ENCODE measurements at regions not wholly inside any gene's neighbourhood (a gene's known extent, or its start where the extent isn't known, plus 50 kb on each side); places are given as distances from the start of the nearest gene placed in this dataset.
"Not testable (repeated sequence)": the region's sequence is repeated elsewhere in the genome, so short reads cannot be mapped to it uniquely, and the experiment has no call there.

DNA sequence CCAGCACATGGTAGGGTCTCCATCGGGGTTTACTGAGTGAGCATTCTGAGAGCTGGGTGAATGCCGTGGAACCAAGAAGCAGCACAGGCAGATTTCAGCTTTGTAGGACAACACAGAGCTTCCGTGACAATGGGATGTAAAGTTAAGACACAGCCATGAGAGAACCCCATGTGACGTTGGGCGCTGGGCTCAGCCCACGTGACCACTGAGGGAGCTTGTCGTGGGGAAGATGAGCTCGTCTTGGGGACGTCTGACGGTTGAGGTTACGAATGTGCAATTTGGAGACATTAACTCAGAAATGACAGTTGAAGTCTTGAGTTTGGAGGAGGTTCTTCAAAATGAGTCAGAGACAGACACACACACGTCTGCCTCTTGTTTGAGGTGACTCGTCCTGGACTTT is 51.5 kb upstream of the MUC20 start:
- not testable (repeated sequence) for DNase-seq

DNA sequence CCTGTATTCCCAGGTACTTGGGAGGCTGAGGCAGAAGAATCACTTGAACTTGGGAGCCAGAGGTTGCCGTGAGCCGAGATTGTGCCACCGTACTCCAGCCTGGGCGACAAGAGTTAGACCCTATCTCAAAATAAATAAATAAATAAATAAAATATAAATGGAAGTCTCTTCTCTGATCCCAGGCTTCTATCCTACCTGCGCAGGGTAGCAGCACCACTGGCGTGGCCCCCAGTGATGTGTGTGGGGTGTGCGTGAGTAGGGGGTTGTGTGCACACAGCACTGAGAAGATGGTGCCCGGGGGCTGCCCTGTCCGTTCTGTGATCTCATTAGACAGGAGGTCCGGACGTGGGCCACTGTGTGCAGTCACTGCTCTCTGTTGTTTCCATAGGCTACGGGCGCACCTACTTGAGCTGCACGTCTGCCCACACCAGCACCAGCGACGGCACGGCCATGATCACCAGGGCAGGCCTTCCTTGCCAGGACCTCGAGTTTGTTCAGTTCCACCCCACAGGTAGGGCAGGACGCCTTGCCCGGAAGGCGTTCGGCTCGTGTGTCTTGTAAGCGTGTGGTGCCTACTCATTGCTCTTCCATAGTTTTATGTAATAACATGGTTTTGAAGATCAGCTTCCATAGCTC is 52.5 kb upstream of the MUC20 start:
- DNase-seq = not testable (repeated sequence)

DNA sequence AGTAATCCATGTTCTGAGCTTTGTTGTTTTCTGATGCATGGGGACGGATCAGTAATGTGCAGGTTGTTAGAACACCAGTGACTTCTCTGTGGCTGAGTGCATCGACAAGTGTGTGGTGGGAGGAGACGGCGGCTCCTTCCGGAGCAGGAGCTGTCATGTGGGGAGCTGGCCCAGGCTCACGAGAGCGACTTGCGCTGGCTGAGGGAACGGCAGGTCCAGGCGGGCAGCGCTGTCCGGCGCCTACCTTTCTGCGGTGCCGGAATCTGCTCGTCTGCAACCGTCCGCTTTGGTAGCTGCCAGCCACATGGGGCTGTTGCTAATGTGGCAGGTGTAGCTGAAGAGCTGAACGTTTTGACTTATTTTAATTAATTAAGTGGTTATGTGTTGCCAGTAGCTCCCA is 55.5 kb upstream of the MUC20 start:
- DNase-seq = not testable (repeated sequence)

DNA sequence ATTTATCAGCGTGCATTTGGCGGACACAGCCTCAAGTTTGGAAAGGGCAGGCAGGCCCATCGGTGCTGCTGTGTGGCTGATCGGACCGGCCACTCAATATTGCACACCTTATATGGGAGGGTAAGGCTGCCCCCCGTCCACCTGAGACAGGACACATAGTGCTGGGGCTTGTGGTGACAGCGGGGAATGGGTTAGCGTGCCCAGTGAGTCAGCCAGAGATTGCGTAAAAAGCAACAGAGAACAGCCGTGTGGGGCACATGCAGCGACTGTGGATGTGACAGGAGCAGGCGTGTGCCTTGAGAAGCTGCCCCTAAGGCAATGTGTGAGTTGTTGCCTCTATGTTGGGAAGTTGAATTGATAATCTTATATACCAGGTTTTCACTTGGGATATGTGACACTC is 56.6 kb upstream of the MUC20 start:
- DNase-seq = not testable (repeated sequence)

DNA sequence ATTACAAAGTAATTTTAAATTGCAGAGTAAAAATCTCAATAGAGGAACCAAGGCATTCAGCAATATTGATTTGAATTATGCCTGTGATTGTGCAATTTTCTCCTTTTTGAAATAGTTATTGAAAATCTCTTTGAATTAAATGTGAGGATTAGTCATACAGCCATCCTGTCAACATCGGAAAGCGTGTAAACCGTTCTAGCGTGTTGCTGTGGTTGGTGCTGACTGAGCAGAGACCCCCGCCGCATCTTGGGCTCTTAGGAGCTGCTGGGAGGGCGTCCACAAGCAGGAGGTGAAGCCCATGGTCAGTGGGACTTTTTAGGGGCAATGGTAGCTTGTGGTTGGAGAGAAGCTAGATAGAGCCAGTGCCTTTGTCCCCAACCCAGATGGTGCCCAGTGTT is 61.6 kb upstream of the MUC20 start:
- DNase-seq = not testable (repeated sequence)

DNA sequence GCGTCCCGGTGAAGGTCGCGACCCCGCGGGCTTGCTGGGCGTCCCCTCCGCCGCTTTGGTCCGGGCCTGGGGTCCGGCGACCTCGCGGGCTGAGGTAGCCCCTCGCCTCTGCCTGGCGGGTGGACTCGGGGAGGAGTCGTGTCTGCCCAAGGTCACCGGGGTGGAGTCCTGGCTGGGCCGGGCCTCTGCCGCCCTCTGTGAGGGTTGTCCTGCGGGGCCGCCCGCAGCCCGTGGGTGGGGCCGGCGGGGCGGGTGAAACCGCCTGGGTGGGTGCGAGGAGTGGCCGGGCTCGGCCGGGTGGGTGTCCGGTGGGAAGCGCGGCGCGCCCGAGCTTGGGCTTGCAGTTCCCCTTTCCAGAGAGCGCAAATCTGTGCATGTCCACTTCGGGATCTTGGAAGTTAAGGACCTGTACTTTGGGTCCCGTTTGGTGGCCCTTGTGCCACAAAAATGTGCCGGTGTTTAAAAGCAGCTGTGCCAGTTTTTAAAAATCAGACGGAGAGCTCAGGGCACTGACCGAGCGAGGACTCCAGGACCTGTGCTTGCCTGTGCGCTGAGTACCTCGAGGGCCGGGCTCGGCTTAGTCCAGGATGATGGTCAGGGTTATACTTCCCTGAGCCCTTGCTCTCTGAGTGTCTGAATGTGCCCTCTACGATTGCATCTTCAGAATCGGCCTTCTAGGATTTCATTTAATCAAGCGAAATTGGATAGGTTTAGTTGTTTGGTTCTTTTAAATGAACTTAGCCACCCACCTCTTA is 62.2 kb upstream of the MUC20 start:
- DNase-seq = not testable (repeated sequence)

DNA sequence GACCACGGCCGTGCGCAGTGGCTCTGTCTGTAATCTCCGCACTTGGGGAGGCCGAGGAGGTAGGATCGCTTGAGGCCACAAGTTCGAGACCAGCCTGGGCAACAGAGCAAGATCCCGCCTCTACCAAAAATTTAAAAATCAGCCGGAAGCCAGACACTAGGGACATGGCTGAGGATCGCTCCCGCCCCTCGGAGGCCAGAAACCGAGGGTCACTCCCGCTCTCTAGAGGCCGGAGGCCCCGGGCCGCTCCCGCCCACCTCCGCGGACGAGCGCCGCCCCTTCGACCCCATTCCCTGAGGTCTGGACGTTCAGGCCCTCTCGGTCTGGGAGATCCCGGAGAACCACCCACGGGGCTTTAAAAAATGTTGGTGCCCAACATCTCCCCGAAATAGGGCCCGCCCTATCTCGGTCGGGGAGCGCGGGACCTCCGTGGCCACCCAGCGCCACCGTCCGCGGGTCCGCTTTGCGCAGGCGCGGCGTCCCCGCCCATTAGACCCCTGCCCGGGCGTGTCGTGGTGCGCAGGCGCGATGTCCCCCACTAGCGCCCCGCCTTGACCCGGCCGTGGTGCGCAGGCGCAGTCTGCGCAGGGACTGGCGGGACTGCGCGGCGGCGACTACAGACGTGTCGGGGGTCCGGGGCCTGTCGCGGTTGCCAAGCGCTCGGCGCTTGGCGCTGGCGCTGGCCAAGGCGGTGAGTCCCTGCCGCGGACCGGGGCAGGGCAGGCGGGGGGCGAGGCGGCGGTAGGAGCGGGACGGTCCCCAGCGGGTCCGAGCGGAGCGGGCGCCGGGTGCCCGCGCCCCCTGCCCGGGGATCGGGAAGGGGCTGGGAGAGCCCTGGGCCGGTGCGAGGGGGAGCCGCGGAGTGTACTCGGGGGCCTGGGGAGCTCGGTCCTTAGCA is 63.1 kb upstream of the MUC20 start:
- peak; percentile 85 for DNase-seq

DNA sequence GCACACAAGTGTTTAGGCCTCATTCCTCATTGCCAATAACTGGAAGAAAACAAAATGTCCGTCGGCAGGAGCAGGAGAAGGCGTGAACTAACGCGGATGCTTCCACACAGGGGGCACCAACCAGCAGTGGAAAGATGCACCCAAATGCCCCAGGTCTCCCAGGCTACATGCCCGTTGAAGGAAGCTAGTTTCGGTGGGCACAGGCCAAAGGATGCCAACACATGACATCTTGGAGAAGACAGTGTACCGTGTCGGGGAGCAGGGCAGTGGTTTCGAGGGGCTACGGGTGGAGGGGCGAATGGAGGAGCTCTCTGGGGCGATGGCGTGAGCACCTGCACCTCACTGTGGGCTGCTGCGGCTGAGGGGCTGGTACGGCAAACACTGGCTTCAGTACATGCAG is 64.7 kb upstream of the MUC20 start:
- DNase-seq = not testable (repeated sequence)

DNA sequence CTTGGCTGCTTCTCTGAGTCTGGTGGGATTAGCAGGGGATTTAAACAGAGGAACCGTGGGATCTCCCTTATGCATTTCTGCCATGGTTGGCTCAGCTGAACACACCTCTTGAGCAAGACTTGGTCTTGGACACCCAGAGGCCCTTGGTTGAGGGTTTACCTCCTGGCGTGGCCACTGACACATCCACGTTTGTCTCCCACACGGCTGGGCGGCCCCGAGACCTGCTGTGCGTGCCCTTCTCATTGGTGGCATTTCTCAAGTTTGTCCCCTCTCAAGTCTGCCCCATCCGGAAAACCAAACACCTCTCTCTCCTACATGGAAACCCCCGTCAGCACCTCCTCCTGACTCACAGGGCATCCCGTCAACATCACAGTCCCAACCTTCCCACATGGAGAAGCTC is 66.0 kb upstream of the MUC20 start:
- DNase-seq = not testable (repeated sequence)

DNA sequence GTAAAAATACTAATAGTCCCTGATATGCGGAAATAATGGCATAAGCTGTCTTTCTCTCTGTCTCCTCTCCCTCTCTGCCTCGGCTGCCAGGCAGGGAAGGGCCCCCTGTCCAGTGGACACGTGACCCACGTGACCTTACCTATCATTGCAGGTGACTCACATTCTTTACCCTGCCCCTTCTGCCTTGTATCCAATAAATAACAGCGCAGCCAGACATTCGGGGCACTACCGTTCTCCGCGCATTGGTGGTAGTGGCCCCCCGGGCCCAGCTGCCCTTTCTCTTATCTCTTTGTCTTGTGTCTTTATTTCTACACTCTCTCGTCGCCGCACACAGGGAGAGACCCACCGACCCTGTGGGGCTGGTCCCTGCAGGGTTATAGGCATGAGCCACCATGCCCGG is 66.6 kb upstream of the MUC20 start:
- not testable (repeated sequence) for DNase-seq

DNA sequence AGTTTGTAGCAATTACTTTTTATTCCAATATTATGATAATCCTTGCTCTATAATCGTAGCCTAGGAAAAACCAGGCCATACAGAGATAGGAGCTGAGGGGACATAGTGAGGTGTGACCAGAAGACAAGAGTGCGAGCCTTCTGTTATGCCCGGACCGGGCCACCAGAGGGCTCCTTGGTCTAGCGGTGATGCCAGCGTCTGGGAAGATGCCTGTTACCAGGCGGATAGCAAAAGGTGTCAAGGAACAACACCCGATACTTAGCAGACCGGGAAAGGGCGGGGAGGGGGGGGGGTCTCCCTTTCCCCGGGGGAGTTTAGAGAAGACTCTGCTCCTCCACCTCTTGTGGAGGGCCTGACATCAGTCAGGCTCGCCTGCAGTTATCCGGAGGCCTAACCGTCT is 67.1 kb upstream of the MUC20 start:
- peak; percentile 50 for DNase-seq

DNA sequence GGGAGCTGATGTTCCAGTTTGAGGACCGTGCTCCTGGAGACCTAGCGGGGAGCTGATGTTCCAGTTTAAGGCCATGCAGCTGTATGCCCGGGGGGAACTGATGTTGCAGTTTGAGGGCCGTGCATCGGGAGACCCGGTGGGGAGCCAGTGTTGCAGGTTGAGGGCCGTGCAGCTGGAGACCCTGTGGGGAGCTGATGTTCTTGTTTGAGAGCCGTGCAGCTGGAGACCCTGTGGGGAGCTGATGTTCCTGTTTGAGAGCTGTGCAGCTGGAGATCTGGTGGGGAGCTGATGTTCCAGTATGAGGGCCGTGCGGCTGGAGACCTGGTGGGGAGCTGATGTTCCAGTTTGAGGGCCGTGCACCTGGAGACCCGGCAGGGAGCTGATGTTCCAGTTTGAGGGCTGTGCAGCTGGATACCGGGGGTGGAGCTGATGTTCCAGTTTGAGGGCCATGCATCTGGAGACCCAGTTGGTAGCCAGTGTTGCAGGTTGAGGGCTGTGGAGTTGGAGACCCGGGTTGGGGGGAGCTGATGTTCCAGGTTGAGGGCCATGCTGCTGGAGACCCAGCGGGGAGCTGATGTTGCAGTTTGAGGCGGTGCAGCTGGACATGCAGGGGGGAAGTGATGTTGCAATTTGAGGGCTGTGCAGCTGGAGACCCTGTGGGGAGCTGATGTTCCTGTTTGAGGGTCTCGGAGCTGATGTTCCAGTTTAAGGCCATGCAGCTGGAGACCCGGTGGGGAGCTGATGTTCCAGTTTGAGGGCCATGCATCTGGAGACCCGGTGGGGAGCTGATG is 64.4 kb upstream of the APOD start:
- DNase-seq = not testable (repeated sequence)

DNA sequence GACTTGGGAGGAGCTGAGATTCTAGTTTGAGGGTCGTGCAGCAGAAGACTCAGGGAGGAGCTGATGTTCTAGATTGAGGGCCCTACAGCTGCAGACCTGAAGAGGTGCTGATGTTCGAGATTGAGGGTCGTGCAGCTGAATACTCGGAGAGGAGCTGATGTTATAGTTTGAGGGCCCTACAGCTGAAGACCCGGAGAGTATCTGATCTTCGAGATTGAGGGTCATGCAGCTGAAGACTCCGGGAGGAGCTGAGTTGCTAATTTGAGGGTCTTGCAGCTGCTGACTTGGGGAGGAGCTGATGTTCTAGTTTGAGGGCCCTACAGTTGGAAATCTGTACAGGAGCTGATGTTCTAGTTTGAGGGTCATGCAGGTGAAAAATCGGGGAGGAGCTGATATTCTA is 62.1 kb upstream of the APOD start:
- DNase-seq = not testable (repeated sequence)

DNA sequence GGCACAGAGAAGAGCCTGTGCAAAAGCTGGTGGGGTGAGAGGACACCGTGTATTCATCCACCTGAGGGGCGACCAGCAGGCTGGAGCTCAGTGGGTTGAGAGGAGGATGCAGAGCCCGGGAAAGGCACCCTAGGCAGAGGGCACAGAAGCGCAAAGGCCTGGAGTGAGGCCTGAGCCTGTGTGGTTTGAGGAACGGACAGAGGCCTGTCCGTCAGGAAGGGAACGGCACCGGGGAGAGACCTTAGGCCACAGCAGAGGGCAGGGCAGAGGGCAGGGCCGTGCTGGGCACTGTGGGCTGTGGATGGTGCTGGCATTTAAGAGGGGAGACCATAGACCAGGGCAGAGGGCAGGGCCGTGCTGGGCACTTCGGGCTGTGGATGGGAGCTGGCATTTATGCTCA is 59.5 kb upstream of the APOD start:
- not testable (repeated sequence) for DNase-seq

DNA sequence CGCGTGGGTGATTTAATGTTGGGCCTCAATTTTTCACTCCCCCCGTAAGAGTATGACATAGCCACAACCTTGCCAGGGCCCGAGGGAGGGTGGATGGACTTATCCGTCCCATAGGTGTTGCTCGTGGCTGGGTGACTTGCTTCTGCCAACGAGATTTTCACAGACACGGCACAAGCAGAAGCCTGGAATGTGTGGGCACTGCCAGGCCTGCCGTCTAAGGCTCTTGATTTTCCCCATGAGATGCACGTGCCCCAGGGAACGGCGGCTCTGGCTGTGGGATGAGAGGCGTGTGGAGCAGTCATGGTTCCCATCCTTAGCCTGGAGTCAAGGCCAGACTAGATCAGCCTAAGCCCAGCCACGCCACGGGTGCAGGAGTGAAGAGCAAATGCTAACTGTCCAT is 58.6 kb upstream of the APOD start:
- DNase-seq = not testable (repeated sequence)

DNA sequence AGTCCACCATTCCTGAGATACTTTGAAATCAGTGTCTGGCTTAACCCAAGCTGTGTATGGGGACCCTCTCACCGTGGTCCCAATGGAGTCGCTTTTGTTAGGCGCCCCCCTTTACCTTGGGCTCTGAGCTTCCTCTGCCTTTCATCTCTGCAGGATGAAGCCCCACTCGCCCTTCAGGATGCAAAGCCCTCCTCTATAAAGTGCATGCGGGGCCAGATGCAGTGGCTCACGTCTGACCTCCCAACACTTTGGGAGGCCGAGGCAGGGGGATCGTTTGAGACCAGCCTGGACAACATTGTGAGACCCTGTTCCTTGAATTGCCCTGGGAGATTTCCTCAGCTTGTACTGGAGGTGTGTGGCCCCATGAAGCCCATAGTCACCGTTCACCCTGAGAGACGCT is 54.7 kb upstream of the APOD start:
- not testable (repeated sequence) for DNase-seq

DNA sequence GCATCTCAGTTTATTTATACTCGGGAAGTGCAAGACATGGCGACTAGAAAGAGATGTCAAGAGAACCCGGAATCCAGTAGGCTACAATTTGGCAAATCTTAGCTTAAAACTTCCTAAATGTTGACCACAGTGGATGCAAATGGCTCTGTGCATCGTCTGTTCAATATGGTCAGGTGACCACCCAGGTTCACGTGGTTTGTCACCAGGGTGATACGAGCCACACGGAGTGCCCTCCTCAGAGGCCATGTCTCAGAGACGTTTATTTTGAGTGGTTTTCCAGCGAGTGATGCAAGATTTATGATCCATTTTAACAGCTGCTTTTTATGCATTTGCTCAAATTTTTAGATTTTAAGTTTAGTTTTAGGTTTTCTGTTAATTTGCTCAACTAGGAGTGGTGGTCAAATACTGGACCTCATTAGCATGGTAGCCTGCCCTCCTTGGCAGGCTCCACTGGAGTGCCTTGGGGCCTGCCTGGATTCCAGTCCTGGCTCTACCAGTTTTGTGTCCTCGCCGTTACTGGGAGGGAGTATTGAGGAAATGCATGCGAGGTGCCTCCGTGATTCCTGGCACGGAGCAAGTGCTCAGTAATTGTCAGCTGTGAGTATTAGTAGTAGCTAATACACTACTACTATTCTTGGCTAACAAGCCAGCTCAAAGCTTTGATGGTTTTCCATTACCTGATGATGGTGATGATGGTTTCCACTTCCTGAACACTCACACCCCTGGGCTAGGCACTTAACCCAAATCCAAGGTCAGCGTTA is 53.9 kb upstream of the APOD start:
- not testable (repeated sequence) for DNase-seq

DNA sequence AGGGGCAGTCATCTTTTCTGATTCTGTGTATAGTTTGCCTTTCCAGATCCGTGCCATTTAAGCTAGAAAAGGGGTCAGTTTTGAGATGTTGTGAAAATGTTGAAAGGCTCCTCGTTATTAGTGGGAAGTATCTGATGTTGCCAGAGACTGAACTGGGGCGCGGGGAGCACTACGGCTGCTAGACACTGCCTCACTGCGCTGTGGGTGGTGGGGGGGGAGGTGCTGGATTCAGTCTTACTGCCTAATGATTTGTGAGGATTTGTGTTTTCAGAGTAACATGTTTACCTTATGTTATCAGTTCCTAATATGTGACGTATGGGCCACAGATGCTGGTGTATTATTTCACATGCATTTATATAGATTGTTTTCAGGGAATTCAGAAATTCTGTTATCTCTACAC is 53.3 kb upstream of the APOD start:
- not testable (repeated sequence) for DNase-seq

DNA sequence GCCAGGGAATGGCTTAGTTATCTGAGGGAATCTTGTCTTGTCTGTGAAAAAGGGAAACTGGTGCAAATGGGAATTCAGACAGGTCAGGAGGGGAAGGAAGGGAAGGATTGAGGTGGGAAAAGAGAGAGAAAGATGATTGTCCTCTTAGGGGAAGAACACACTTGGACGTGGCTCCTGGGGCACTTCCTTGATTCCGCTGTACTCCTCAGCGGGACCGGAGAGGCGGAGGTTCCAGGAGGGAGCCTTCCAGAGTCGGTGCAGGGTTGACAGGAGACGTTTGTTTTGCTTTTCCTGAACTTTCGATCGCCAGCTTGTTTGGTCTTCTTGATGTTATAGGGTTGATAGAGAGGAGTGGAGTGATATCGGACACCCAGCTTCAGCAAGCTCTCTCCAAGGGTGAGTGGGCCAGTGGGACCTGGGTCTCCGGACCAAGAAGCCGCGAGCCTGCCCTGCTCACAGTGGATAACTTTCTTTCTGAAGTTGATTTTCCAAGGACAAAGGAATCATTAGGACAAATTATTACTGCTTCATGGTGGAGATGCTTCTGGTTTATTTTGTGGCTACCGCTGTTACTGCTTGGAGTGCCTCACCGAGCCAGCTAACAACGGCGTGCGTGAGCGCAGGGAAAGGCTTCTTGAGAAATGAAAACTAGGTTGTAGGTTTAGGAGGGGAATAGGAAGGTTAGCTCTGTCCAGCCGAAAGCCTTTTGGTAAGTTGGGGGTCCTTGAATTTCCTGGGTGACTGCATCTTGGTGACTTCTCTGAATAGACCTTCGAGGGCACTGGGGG is 52.4 kb upstream of the APOD start:
- DNase-seq = not testable (repeated sequence)

DNA sequence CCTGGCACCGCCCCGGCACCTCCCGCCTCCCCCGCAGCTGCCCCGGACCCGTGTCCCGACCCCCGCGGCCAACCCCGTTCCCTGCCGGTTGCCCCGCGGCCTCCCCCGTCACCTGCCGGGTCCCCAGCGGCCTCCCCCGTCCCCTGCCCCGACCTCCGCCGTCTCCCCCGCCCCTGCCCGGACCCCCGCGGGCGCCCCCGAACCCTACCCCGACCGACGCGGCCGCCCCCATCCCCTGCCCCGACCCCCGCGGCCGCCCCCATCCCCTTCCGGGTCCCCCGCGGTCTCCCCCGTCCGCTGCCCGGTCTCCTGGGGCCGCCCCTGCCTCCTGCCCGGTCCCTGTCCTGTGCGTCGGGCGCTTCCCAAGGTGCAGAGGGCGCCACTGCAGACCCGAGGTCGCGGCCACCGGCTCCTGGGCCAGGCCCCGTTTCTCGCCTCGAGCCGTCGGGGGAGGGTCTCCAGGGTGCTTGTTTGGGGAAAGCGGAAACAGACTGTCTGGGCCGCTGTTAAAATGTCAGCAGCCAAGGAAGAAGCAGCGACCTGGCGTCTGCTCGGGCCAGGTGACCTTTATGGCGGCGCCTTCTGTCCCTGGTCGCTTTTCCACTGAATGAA is 51.6 kb upstream of the APOD start:
- not testable (repeated sequence) for DNase-seq
